EH (cell line): ENCODE measurements at regions not wholly inside any gene's neighbourhood (a gene's known extent, or its start where the extent isn't known, plus 50 kb on each side); places are given as distances from the start of the nearest gene placed in this dataset.

ENCODE experiments used
- DNase-seq: peaks from one replicate; pipeline ENCODE4 v3.0.0-alpha.2; 2015; ENCODE audit warnings: low read depth

- DNase-seq, result no peak
Observed at GRCh38 chr5:145246379-145246778, 588.8 kb downstream of the PRELID2 start.

- peak; percentile 33 for DNase-seq
Observed at GRCh38 chr5:145245354-145245753, 589.8 kb downstream of the PRELID2 start.

- DNase-seq, result peak; percentile 74
Observed at GRCh38 chr5:145244788-145245187, 590.4 kb downstream of the PRELID2 start.

GRCh38 chr5:145244251-145244650 lies 590.9 kb downstream of the PRELID2 start:
- DNase-seq, result no peak

- no peak for DNase-seq
Observed at GRCh38 chr5:145243016-145243415, 592.1 kb downstream of the PRELID2 start.

- DNase-seq, result no peak
Observed at GRCh38 chr5:145242551-145242950, 592.6 kb downstream of the PRELID2 start.

- peak; percentile 34 for DNase-seq
Observed at GRCh38 chr5:145237843-145238242, 597.3 kb downstream of the PRELID2 start.

GRCh38 chr5:145236983-145237382 lies 598.2 kb downstream of the PRELID2 start:
- peak; percentile 53 for DNase-seq

GRCh38 chr5:145236127-145236526 lies 599.0 kb downstream of the PRELID2 start:
- peak; percentile 66 for DNase-seq

GRCh38 chr5:145233461-145233860 lies 601.7 kb downstream of the PRELID2 start:
- DNase-seq, result no peak

- no peak for DNase-seq
Observed at GRCh38 chr5:145230781-145231180, 604.4 kb downstream of the PRELID2 start.

GRCh38 chr5:145228564-145228963 lies 606.6 kb downstream of the PRELID2 start:
- DNase-seq, result no peak

- no peak for DNase-seq
Observed at GRCh38 chr5:145227881-145228280, 607.3 kb downstream of the PRELID2 start.

GRCh38 chr5:145226726-145227125 lies 608.4 kb downstream of the PRELID2 start:
- no peak for DNase-seq

- DNase-seq, result no peak
Observed at GRCh38 chr5:145225529-145225928, 609.6 kb downstream of the PRELID2 start.

GRCh38 chr5:145223582-145223981 lies 611.6 kb downstream of the PRELID2 start:
- DNase-seq, result no peak

GRCh38 chr5:145222622-145223021 lies 612.5 kb downstream of the PRELID2 start:
- DNase-seq, result no peak

GRCh38 chr5:145221416-145221815 lies 613.7 kb downstream of the PRELID2 start:
- no peak for DNase-seq

- DNase-seq, result no peak
Observed at GRCh38 chr5:145220481-145220880, 614.7 kb downstream of the PRELID2 start.

GRCh38 chr5:145218982-145219381 lies 616.2 kb downstream of the PRELID2 start:
- no peak for DNase-seq

GRCh38 chr5:145218019-145218418 lies 617.1 kb downstream of the PRELID2 start:
- no peak for DNase-seq

GRCh38 chr5:145210020-145210419 lies 625.1 kb downstream of the PRELID2 start:
- DNase-seq, result no peak

GRCh38 chr5:145205546-145205945 lies 629.6 kb downstream of the PRELID2 start:
- peak; percentile 5 for DNase-seq

- no peak for DNase-seq
Observed at GRCh38 chr5:145204743-145205142, 630.4 kb downstream of the PRELID2 start.

- DNase-seq, result peak; percentile 13
Observed at GRCh38 chr5:145203193-145203592, 631.9 kb downstream of the PRELID2 start.
